ENCODE measurements at regions not wholly inside any gene's neighbourhood (a gene's known extent, or its start where the extent isn't known, plus 50 kb on each side); places are given as distances from the start of the nearest gene placed in this dataset.

GRCh38 chr3:106640353-106640752 is 736.9 kb upstream of the CCDC54 start:
- TF ChIP-seq POLR2AphosphoS5 (IDR thresholded peaks at IDR 0.05; ENCODE audit: low read depth, low read length) = no peak
- no peak for TF ChIP-seq CTCF (IDR thresholded peaks at IDR 0.05)

Measured in SK-N-SH (cell line).